ENCODE measurements at regions not wholly inside any gene's neighbourhood (a gene's known extent, or its start where the extent isn't known, plus 50 kb on each side); places are given as distances from the start of the nearest gene placed in this dataset.
A peak's percentile ranks its signal among the peaks of the same experiment; 100 is the strongest.

- H3K4me3 Mint-ChIP-seq (ENCODE audit: unreplicated experiment): no peak overlapping the region
- H3K36me3 Mint-ChIP-seq (ENCODE audit: low read depth): no peaks in the 10 kb centered on the region
- H3K9me3 Mint-ChIP-seq (ENCODE audit: low read depth): no peaks in the 10 kb centered on the region
- DNase-seq (ENCODE audit: low spot score): no peak
- TF ChIP-seq, protein P1, sequence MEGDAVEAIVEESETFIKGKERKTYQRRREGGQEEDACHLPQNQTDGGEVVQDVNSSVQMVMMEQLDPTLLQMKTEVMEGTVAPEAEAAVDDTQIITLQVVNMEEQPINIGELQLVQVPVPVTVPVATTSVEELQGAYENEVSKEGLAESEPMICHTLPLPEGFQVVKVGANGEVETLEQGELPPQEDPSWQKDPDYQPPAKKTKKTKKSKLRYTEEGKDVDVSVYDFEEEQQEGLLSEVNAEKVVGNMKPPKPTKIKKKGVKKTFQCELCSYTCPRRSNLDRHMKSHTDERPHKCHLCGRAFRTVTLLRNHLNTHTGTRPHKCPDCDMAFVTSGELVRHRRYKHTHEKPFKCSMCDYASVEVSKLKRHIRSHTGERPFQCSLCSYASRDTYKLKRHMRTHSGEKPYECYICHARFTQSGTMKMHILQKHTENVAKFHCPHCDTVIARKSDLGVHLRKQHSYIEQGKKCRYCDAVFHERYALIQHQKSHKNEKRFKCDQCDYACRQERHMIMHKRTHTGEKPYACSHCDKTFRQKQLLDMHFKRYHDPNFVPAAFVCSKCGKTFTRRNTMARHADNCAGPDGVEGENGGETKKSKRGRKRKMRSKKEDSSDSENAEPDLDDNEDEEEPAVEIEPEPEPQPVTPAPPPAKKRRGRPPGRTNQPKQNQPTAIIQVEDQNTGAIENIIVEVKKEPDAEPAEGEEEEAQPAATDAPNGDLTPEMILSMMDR (IDR thresholded peaks at IDR 0.05): no peak
- H3K4me1 Mint-ChIP-seq (ENCODE audit: low read depth): peaks cover 8% of the 10 kb centered on the region
- peaks cover 9% of the 10 kb centered on the region for H3K27me3 Mint-ChIP-seq (ENCODE audit: low read depth)
- no peak overlapping the region for H3K27ac Mint-ChIP-seq (ENCODE audit: unreplicated experiment)
These were observed 61.4 kb upstream of the CTBP2 start for GRCh38 chr10:125221716-125222115.

DNA sequence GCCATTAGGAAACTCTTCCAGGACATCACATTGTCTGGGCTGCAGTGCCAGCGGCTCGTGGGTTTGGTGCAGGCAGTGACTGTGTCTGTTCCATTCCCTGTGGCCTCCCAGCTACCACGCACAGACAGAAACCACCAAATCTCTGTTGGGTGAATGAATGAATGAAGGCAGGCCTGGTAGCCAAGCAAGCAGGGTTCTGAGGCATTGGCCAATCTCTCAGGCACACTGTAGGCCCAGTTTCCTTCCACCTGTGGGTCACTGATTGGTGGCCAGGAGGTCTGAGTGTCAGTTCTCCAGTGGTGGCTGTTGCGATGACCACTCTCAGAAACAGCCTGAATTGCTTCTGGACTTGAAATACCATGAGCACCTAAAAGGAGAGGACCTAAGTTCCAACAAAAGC is 59.4 kb upstream of the CTBP2 start:
- no peak for DNase-seq (ENCODE audit: low spot score)
- H3K27me3 Mint-ChIP-seq (ENCODE audit: low read depth): peaks cover 9% of the 10 kb centered on the region
- no peaks in the 10 kb centered on the region for H3K9me3 Mint-ChIP-seq (ENCODE audit: low read depth)
- H3K27ac Mint-ChIP-seq (ENCODE audit: unreplicated experiment): no peak overlapping the region
- H3K4me1 Mint-ChIP-seq (ENCODE audit: low read depth): peaks cover 8% of the 10 kb centered on the region
- no peaks in the 10 kb centered on the region for H3K36me3 Mint-ChIP-seq (ENCODE audit: low read depth)
- TF ChIP-seq, protein P1 (IDR thresholded peaks at IDR 0.05): no peak
- H3K4me3 Mint-ChIP-seq (ENCODE audit: unreplicated experiment): no peak overlapping the region

- TF ChIP-seq, protein P1 (IDR thresholded peaks at IDR 0.05): no peak
- peaks cover 9% of the 10 kb centered on the region for H3K27me3 Mint-ChIP-seq (ENCODE audit: low read depth)
- no peaks in the 10 kb centered on the region for H3K9me3 Mint-ChIP-seq (ENCODE audit: low read depth)
- H3K36me3 Mint-ChIP-seq (ENCODE audit: low read depth): no peaks in the 10 kb centered on the region
- DNase-seq (ENCODE audit: low spot score): no peak
- no peak overlapping the region for H3K4me3 Mint-ChIP-seq (ENCODE audit: unreplicated experiment)
- H3K4me1 Mint-ChIP-seq (ENCODE audit: low read depth): peaks cover 8% of the 10 kb centered on the region
- no peak overlapping the region for H3K27ac Mint-ChIP-seq (ENCODE audit: unreplicated experiment)
These were observed 58.6 kb upstream of the CTBP2 start for GRCh38 chr10:125218967-125219366.

DNA sequence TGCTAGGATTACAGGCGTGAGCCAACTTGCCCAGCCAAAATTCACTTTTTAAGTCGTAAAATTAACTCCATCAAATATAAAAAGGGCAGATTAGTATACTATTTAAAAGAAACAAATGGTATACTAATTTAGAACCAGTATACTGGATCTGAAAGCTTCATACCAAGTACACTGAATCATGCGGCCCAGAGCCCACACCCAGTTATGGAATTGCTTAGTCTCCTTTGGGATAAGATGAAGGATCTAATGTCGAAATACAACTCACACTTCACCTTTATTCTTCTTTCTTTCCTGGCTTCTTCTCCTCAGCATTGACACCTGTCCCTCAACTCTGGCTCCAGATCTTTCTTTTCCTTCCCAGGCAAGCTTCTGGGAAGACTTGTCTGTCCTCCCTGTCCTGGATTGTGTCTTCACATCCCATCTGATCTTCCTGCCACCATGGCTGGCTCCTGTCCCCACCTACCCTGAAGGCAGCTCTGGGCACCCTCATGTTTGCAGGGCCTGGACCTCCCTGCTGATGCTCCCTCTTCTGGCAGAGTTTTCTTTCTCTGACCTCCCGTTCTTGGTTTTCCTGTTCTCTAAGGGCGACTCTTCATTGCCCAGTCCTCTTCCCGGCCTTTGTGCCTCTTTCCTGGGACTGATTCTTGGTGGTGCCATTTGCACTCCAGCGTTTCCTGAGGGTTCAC is 57.8 kb upstream of the CTBP2 start:
- TF ChIP-seq, protein P1 (IDR thresholded peaks at IDR 0.05): peak; percentile 39
- no peak for DNase-seq (ENCODE audit: low spot score)
- Mint-ChIP-seq H3K36me3 (ENCODE audit: low read depth) (no peaks in the 10 kb centered on the region), H3K4me1 (ENCODE audit: low read depth) (peaks cover 15% of the 10 kb centered on the region), H3K27ac (ENCODE audit: unreplicated experiment) (no peak overlapping the region), H3K9me3 (ENCODE audit: low read depth) (no peaks in the 10 kb centered on the region), H3K27me3 (ENCODE audit: low read depth) (peaks cover 9% of the 10 kb centered on the region), H3K4me3 (ENCODE audit: unreplicated experiment) (no peak overlapping the region)

GRCh38 chr10:125216861-125217260 is 56.5 kb upstream of the CTBP2 start:
- Mint-ChIP-seq H3K9me3 (ENCODE audit: low read depth) (no peaks in the 10 kb centered on the region), H3K27me3 (ENCODE audit: low read depth) (peaks cover 9% of the 10 kb centered on the region), H3K36me3 (ENCODE audit: low read depth) (no peaks in the 10 kb centered on the region), H3K4me3 (ENCODE audit: unreplicated experiment) (no peak overlapping the region), H3K4me1 (ENCODE audit: low read depth) (peaks cover 16% of the 10 kb centered on the region), H3K27ac (ENCODE audit: unreplicated experiment) (no peak overlapping the region)
- no peak for DNase-seq (ENCODE audit: low spot score)
- TF ChIP-seq, protein P1 (IDR thresholded peaks at IDR 0.05): no peak
